Thyroid gland (tissue), 4 donors: ENCODE measurements at regions not wholly inside any gene's neighbourhood (a gene's known extent, or its start where the extent isn't known, plus 50 kb on each side); places are given as distances from the start of the nearest gene placed in this dataset.
A peak's percentile ranks its signal among the peaks of the same experiment; 100 is the strongest.

Experiments used
- DNase-seq, 2 donors: peaks; one replicate each; pipeline ENCODE4 v3.0.0-alpha.2; 2019
- H3K27ac ChIP-seq, 3 donors: fragments of 200-600 bp; sonication (generic); 1 replicate in 2 of 3; 2 replicates in 1 of 3; pipeline ENCODE4 v1.5.1; 2016 to 2019; ENCODE audit warnings: mild to moderate bottlenecking in 1 of 3, moderate library complexity in 1 of 3
- H3K27me3 ChIP-seq: fragments of 200-600 bp; sonication (generic); one replicate; pipeline ENCODE4 v1.5.1; 2019
- H3K36me3 ChIP-seq, 2 donors: fragments of 200-600 bp; sonication (generic); one replicate each; pipeline ENCODE4 v1.5.1; 2016 to 2019
- H3K4me1 ChIP-seq, 2 donors: fragments of 200-600 bp; sonication (generic); one replicate each; pipeline ENCODE4 v1.5.1; 2017 to 2019
- H3K4me3 ChIP-seq, 3 donors: fragments of 200-600 bp; sonication (generic); replicated peaks in 1 of 3; 1 replicate in 2 of 3; 2 replicates in 1 of 3; pipeline ENCODE4 v1.5.1; 2016; ENCODE audit warnings: mild to moderate bottlenecking in 1 of 3
- H3K9me3 ChIP-seq: fragments of 200-600 bp; sonication (generic); one replicate; pipeline ENCODE4 v1.5.1; 2017
- CTCF ChIP-seq, 6 experiments: fragments of 200-600 bp in 3 of 6; fragments of 450-650 bp in 3 of 6; sonication (generic) in 3 of 6; IDR thresholded peaks; one replicate each; pipeline ENCODE4 v1.5.1; 2016 to 2019; ENCODE audit warnings: antibody characterized with exemption in 6 of 6, mild to moderate bottlenecking in 2 of 6, inconsistent platforms in 1 of 6, moderate library complexity in 1 of 6
- POLR2A ChIP-seq, 2 donors: fragments of 450-650 bp; IDR thresholded peaks; one replicate each; pipeline ENCODE4 v1.6.1; 2017; ENCODE audit warnings: antibody characterized with exemption in 2 of 2, mild to moderate bottlenecking in 2 of 2, moderate library complexity in 1 of 2
- WGBS, 2 donors: methylation state at CpG; one replicate each; pipeline ENCODE4 v1.1.5; 2017; 5-methylcytosine and 5-hydroxymethylcytosine counted together
- intact Hi-C: fragments of 100-400 bp; cut with DNase I; formaldehyde crosslinking; loops from one replicate; pipeline ENCODE4 v1.15.1; 2023

- H3K4me1 ChIP-seq = peaks cover 0 to 11% of the 10 kb centered on the region in 2 donors
- WGBS, 2 donors = 93 to 97% methylated on average over 2 of the region's 2 CpGs
- DNase-seq = no peak
- no peaks in the 10 kb centered on the region for H3K9me3 ChIP-seq
- H3K36me3 ChIP-seq = no peaks in the 10 kb centered on the region
- no peak for TF ChIP-seq POLR2A (IDR thresholded peaks at IDR 0.05)
- TF ChIP-seq CTCF (IDR thresholded peaks at IDR 0.05) = no peak
- H3K27me3 ChIP-seq = no peaks in the 10 kb centered on the region
- no peak overlapping the region for H3K27ac ChIP-seq
- intact Hi-C loops = no loop called here
- no peak overlapping the region for H3K4me3 ChIP-seq
Measured at GRCh38 chr6:11414176-11414963, 123.2 kb upstream of the TMEM170B start.

- WGBS, 2 donors = 71 to 95% methylated on average over 2 of the region's 2 CpGs
- TF ChIP-seq POLR2A (IDR thresholded peaks at IDR 0.05) = no peak
- TF ChIP-seq CTCF (IDR thresholded peaks at IDR 0.05) = no peak
- no peak overlapping the region for H3K27ac ChIP-seq
- no peaks in the 10 kb centered on the region for H3K36me3 ChIP-seq
- peaks cover 0 to 11% of the 10 kb centered on the region in 2 donors for H3K4me1 ChIP-seq
- no peak for DNase-seq
- H3K27me3 ChIP-seq = no peaks in the 10 kb centered on the region
- no peaks in the 10 kb centered on the region for H3K9me3 ChIP-seq
- intact Hi-C loops = no loop called here
- no peak overlapping the region for H3K4me3 ChIP-seq
Measured at GRCh38 chr6:11413728-11414127, 123.8 kb upstream of the TMEM170B start.

- DNase-seq = no peak
- peaks cover 0 to 11% of the 10 kb centered on the region in 2 donors for H3K4me1 ChIP-seq
- WGBS, 2 donors = 90 to 94% methylated on average over 6 of the region's 6 CpGs
- H3K9me3 ChIP-seq = no peaks in the 10 kb centered on the region
- no peak overlapping the region for H3K27ac ChIP-seq
- no peak for TF ChIP-seq CTCF (IDR thresholded peaks at IDR 0.05)
- no peak for TF ChIP-seq POLR2A (IDR thresholded peaks at IDR 0.05)
- no peak overlapping the region for H3K4me3 ChIP-seq
- H3K36me3 ChIP-seq = no peaks in the 10 kb centered on the region
- no peaks in the 10 kb centered on the region for H3K27me3 ChIP-seq
- intact Hi-C loops = no loop called here
Measured at GRCh38 chr6:11413117-11413687, 124.3 kb upstream of the TMEM170B start.

GRCh38 chr6:11412616-11413015 is 124.9 kb upstream of the TMEM170B start:
- H3K9me3 ChIP-seq = no peaks in the 10 kb centered on the region
- intact Hi-C loops = no loop called here
- peaks cover 0 to 11% of the 10 kb centered on the region in 2 donors for H3K4me1 ChIP-seq
- H3K4me3 ChIP-seq = no peak overlapping the region
- no peaks in the 10 kb centered on the region for H3K36me3 ChIP-seq
- WGBS, 2 donors = 92 to 96% methylated on average over 3 of the region's 3 CpGs
- no peak for DNase-seq
- H3K27ac ChIP-seq = no peak overlapping the region
- TF ChIP-seq CTCF (IDR thresholded peaks at IDR 0.05) (no peak), POLR2A (IDR thresholded peaks at IDR 0.05) (no peak)
- no peaks in the 10 kb centered on the region for H3K27me3 ChIP-seq

- peaks cover 0 to 11% of the 10 kb centered on the region in 2 donors for H3K4me1 ChIP-seq
- WGBS, 2 donors = 53 to 77% methylated on average over 2 of the region's 2 CpGs
- H3K4me3 ChIP-seq = no peak overlapping the region
- TF ChIP-seq CTCF (IDR thresholded peaks at IDR 0.05) (no peak), POLR2A (IDR thresholded peaks at IDR 0.05) (no peak)
- no peaks in the 10 kb centered on the region for H3K27me3 ChIP-seq
- no peak for DNase-seq
- H3K9me3 ChIP-seq = no peaks in the 10 kb centered on the region
- intact Hi-C loops = no loop called here
- no peaks in the 10 kb centered on the region for H3K36me3 ChIP-seq
- peak overlapping the region in 1 of 3 donors; percentile 5 for H3K27ac ChIP-seq
Measured at GRCh38 chr6:11412011-11412424, 125.5 kb upstream of the TMEM170B start.
